Posterior vena cava (tissue), 2 donors: ENCODE measurements at regions not wholly inside any gene's neighbourhood (a gene's known extent, or its start where the extent isn't known, plus 50 kb on each side); places are given as distances from the start of the nearest gene placed in this dataset.
"Not testable (repeated sequence)": the region's sequence is repeated elsewhere in the genome, so short reads cannot be mapped to it uniquely, and the experiment has no call there.

Experiments
- DNase-seq: peaks from one replicate; pipeline ENCODE4 v3.0.0-alpha.2; 2020; ENCODE audit warnings: low spot score
- intact Hi-C, 2 donors: fragments of 100-400 bp; cut with DNase I; formaldehyde crosslinking; loops; one replicate each; pipeline versions ENCODE4 v1.14.1 to v1.14.2; 2022 to 2023
- donor health status: DM: yes; HTN: yes; CAD: no.
- donor health status: DM: yes; HTN: yes; CAD: no.

DNA sequence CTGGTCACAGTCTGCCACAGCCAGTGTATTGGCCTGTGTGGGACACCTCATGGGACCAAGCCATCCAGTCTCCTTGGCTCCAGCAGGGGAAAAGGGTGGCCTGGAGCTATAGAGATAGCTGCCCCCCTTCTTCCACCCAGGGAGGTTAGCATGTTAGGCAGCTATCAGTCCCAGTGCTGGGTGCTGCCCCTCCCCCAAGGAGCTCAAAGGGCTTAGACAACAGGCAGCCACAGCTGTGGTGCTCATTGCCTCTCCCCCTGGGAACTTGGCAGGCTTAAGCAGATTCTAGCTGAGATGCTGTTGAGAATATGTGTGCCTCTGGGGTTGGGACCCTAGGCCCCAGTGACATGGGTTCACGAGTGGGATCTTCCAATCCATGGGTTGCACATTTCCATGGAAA lies 226.0 kb upstream of the PTGER4 start:
- no peak for DNase-seq
- intact Hi-C loops, result no loop called here

DNA sequence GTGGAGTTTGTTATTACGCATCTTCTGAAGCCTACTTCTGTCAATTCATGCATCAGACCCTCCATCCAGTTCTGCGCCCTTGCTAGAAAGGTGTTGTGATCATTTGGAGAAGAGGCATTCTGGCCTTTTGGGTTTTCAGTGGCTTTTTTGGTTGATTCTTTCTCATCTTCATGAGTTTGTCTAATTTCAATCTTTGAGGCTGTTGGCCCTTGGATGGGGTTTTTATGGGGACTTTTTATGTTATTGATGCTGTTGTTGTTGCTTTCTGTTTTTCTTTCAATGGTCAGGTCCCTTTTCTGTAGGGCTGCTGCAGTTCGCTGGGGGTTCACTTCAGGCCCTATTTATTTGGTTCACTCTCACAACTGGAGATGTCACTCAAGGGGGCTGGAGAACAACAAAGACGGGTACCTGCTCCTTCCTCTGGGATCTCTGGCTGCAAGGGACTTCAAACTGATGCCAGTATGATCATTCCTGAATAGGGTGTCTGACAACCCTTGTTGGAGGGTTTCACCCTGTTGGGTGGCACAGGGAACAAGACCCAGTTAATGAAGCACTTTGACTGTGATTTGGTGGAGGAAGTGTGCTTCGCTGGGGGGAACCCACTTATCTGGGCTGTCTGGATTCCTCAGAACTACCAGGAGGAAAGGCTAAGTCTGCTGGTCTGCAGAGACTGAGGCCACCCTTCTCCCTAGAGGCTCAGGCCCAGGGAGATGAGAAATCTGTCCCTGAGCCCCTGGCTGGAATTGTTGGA lies 226.7 kb upstream of the PTGER4 start:
- no peak for DNase-seq
- intact Hi-C loops, result no loop called here

DNA sequence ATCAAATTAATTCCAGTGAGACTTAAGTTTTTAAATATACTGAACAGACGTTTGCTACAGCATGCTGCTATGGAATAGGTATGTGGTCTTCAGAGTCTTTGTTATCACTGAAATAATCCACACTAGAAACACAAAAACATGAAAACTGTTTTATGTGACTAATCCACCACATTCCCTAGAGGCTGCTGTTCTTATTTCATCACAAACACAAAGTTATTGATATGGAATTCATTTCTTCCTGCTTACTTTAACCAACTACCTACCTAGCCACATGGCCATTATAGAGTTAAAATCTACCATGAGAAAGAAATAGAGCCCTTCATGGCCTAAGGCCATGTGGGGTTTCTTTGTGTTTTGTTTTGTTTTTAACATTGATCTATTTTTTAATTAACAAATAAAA lies 232.3 kb upstream of the PTGER4 start:
- intact Hi-C loops, result no loop called here
- DNase-seq, result no peak

DNA sequence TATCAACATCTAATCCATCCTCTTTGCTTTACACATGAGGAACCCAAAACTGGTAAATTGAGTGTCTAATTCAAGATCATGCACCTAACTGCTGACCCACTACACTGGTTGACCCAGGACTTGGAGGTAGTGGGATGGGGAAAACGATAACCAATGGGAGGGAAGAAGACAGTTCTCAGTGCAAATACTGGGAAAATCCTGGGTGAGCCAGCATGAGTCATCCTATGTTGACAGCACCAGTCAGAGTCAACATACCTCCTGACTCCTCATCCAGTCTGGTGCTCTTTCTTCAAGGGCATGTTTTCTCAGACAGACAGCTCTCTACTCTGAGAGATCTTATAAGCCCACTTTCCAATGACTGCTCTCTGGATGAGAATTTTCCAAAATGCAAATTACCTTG lies 232.8 kb upstream of the PTGER4 start:
- no peak for DNase-seq
- intact Hi-C loops, result no loop called here

DNA sequence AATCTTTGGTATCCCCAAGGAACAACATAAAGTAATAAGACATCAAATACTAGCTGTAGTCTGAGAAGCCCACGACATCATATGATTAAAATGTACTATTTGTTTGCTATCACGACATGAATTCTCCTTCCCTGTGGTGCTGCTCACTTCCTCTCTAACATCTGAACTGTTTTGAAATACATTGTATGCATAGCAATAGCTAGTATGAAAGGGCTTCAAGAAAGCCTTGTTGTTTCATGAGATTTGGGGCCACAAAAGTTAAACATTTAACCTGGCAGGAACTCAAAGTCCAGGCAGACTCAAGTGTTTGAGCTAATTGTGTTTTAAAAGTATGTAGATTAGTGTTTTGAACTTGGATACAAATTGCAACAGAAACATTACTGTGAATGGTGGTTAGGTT lies 237.4 kb upstream of the PTGER4 start:
- DNase-seq, result no peak
- intact Hi-C loops, result no loop called here

DNA sequence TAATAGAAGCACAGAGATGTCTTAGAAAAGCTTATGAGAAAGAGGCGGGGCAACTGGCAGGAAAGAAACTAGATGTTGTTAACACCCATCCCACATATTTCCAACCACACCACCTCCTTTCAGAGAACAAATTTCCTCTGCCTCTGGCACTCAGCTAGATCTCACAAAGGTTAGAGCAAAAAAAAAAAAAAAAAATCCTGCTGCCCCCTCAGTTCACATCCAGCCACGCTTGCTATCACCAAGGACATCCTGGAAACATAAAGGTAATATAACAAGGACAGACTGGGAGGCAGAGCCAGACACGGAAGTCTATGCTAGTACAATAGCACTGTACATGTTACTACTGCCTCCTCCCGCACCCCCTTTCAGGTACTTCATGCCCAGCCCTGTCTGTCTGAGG lies 238.0 kb upstream of the PTGER4 start:
- no peak for DNase-seq
- intact Hi-C loops, result no loop called here

DNA sequence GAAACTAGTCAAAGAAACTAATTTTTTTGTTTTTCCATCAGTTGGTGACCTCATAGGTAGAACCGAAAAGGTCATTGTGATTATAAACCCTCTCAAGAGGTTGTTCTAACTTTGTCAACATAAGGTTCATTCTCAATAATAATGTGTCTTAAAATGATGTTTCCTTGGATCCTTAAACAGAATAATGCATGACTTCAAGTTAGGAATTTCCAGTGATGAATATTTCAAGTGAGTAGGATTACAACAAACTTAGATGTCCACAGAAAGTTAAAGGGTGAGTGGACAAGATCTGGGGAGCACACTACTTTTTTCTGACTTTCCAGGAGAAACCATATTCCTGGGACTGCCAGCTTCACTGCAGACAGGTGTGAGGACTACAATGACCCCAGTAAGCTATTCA lies 239.0 kb upstream of the PTGER4 start:
- DNase-seq, result no peak
- intact Hi-C loops, result no loop called here

DNA sequence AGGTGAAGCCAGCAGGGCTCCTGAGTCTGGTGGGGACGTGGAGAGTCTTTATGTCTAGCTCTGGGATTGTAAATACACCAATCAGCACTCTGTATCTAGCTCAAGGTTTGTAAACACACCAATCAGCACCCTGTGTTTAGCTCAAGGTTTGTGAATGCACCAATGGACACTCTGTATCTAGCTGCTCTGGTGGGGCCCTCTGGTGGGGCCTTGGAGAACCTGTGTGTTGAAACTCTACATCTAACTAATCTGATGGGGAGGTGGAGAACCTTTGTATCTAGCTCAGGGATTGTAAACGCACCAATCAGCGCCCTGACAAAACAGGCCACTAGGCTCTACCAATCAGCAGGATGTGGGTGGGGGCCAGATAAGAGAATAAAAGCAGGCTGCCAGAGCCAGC lies 240.6 kb upstream of the PTGER4 start:
- intact Hi-C loops, DNase-seq: not testable (repeated sequence)

DNA sequence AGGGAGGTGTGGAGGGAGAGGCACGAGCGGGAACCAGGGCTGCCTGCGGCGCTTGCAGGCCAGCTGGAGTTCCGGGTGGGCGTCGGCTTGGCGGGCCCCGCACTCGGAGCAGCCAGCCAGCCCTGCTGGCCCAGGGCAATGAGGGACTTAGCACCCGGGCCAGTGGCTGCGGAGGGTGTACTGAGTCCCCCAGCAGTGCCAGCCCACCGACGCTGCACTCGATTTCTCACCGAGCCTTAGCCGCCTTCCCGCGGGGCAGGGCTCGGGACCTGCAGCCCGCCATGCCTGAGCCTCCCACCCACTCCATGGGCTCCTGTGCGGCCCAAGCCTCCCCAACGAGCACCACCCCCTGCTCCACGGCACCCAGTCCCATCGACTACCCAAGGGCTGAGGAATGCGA lies 241.1 kb upstream of the PTGER4 start:
- intact Hi-C loops, DNase-seq: not testable (repeated sequence)

DNA sequence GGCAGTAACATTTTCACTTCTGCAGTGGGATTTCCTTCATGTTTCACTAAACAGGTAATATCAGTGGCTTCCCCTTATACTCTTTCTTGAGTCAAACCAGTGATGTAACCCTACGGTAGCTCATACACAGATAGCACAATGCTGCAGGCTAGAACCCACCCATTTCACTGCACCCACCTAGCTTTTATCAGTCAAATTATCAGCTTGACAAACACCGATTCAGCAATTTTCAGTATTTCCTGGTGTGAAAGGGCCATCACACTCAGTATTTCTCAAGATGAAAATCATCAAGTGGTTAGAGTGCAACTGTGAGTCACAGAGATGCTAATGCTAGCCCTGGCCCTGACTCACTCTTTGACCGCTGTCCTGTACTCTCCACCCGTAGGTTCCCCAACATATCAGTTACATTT lies 242.3 kb upstream of the PTGER4 start:
- no peak for DNase-seq
- intact Hi-C loops, result no loop called here

DNA sequence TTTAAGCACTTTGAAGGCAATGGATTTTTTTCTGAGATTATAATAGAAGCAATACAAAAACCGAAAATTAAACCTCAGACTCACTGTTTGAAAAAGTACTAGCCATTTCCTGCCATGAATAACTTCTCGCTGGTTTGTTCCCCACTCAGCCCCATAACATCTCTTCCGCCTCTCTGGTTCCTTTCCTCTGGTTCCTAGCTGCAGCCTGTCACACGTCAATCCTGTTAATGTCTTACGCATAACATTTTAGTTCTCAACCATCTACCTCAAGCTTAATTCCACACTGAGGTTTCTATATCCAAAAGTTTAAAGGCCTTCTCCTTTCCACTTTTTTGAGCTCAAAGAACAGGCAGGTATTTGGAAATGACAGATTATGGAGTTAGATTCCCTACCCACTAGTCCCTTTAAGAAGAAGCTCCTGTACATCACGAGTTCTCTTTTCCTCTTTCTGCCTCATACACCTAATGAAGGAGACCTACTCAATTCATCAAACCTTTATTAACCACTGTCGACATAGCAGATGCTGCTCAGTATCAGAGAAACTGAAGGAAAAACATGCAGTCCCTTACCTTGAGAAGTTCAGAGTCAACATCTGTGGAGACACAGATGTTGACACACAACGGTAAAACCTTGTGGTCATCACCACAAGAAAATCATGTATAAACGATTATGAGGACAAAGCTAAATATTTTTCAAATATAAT lies 243.0 kb upstream of the PTGER4 start:
- intact Hi-C loops, result no loop called here
- no peak for DNase-seq

DNA sequence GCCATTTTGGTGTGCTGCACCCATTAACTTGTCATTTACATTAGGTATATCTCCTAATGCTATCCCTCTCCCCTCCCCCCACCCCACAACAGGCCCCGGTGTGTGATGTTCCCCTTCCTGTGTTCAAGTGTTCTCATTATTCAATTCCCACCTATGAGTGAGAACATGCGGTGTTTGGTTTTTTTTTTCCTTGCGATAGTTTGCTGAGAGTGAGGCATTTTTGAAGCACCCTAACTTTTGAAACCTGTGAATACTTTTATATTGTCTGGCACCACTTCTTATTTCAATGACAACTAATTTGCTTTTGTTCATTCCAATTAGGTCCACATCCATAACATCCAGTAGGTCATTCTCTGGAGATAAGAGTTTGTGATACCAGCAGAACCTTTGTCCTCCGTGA lies 244.0 kb upstream of the PTGER4 start:
- DNase-seq, intact Hi-C loops: not testable (repeated sequence)

DNA sequence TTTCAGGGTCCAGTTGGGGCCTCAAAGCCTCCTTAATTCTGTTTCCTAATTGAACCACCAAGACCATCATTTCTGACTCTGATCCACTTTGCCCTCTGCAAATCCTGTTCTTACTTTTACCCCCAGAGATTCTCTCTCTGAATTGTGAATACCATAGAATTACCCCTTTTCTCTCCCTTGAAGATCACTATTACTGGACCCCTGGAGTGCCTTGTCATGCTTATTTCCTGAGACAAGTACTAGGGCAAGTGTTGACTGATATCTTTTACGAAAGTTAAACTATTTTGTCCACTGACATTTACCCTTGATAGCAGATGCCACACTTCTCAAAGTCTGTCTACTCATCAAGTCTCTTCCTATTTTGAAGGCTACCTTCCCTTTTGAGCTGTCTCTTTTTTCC lies 246.9 kb upstream of the PTGER4 start:
- DNase-seq, result no peak
- intact Hi-C loops, result no loop called here

DNA sequence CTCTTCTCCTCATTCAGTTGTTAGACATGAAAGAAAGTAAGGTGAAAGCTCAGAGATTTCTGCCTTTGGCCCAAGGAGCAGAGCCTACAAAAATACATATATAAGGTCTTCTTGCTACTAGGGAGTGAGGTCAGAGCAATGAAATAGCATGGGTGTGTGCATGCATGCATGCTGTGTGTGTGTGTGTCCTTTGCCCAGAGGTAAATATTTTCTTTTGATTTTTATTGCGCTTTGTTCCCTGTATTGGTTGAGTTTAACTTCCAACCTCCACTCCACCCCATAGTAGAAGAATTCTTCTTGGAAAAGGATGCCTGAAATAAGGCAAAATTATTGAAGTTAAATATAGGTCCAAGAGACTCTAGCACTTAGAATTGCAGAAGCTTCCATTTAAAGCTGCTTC lies 248.0 kb upstream of the PTGER4 start:
- intact Hi-C loops, result no loop called here
- no peak for DNase-seq

DNA sequence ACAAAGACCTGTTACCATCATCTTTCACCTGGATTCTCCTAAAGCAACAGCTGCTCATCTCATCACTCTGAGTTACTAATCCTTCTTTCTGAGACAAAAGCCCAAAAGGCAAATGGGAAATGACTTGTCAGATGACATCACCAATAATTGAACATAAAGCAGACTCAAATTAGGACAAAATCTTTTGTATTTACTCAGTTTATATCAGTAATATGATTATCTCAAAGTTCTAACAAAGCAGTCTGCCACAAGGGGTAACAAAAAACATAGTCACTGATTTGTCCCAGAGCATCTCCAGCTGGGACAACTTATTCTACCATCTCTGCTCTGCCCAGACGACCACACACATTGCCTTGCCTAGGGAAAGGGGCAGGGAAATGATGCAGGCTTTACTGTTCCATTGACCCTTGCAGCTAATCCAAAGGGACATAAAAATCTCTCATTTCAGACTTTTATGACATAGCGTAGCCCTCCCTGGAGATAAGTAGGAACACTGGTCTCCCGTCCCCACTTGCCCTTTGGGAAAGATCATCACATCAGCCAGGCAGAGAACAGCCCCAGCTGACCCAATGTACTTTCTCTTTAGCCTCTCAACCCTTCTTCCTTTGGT lies 249.5 kb upstream of the PTGER4 start:
- no peak for DNase-seq
- intact Hi-C loops, result no loop called here

DNA sequence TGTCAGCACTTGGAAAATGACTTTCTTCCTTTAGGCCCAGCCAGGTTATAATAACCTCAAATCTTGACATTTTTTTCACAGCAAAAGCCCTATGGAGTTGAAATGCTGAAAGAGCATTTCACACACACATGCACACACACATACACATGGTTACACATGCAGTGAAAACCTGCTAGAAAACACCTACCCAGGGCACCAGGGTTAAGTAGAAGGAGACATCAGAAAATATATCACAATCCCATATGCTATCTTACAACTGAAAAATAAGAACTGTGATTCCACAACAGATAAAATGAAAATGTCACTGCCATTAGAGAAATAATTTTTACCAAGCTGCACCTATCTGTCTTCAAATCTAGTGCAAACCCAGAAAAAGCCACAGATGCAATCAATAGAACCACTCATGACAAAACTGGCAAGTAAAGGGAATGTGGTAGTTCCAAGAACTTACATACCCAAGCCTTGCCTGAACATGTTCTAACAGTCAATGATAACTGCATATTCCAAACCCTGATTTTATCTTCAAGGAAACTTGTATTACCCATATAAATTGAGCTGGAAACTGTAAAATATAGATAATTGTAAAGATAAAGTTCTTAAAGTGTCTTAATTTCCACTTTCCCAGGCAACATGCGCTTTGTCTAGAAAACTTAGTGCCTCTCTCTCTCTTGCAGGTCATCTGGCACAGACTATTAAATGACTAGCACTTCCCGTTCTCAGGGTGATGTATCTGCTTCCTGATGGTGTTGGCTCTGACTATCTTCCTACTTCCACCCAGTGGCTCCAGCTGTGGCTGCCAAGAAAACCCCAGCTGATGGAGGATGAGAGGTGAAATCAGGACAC lies 250.2 kb upstream of the PTGER4 start:
- DNase-seq, result no peak
- intact Hi-C loops, result no loop called here

DNA sequence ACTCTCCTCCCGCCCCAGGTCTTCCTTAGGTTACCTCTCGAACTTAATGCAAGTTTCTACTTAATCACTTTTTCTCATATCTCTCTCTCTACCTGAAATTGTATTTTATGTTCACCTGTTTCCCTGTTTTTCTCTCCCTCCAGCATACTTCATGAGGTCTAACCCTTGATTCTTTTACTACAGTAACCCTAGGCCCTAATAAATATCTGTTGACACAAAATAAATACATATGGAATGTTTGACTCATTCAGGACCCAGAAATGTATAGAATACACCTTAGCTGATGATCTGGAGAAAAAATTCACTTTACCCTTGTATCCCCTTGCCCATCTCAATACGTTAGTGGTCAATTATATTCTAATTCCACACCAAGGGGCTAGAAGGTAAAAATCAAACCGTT lies 250.9 kb upstream of the PTGER4 start:
- intact Hi-C loops, result no loop called here

DNA sequence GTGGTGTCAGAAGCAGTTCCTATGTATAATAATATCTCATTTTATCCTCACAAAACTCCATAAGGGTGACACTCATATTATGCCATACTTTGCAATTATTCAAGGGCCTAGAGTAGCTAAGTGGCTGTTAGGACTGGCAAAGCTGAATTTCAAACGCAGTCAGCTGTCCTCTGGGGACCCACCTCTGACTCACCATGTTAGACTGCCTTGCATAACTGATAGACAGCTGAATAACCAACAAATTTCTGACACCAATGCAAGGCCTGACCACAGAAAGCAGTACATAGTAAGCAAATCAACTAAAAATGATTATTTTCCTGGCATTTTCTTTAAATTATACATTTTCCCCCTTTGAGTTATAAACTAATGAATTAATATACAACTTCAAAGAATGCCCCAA lies 251.6 kb upstream of the PTGER4 start:
- intact Hi-C loops, result no loop called here

More for the DNA sequence above, 250.9 kb upstream of the PTGER4 start:
- no peak for DNase-seq

DNA sequence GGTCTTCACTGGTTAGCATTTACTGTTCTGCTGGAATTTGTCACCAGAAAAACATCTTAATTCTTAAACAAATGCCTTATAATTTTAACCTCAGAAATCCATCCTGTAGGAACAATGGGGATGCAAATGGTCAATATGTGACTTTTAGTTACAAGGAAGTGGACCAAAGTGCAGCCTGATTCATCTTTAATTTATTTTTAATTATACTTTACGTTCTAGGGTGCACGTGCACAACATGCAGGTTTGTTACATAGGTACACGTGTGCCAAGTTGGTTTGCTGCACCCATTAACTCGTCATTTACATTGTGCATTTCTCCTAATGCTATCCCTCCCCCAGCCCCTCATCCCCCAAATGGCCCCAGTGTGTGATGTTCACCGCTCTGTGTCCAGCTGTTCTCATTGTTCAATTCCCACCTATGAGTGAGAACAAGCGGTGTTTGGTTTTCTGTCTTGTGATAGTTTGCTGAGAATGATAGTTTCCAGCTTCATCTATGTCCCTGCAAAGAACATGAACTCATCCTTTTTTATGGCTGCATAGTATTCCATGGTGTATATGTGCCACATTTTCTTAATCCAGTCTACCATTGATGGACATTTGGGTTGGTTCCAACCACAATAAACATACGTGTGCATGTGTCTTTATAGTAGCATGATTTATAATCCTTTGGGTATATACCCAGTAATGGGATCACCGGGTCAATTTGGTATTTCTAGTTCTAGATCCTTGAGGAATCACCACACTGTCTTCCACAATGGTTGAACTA lies 262.5 kb upstream of the PTGER4 start:
- DNase-seq, intact Hi-C loops: not testable (repeated sequence)

More for the DNA sequence above, 251.6 kb upstream of the PTGER4 start:
- no peak for DNase-seq
